Upper lobe of right lung (tissue), 1 donor: ENCODE measurements at regions not wholly inside any gene's neighbourhood (a gene's known extent, or its start where the extent isn't known, plus 50 kb on each side); places are given as distances from the start of the nearest gene placed in this dataset.
A peak's percentile ranks its signal among the peaks of the same experiment; 100 is the strongest.

Experiments
- ATAC-seq: fragments of 200-7000 bp; cut with Tn5 transposase; one replicate; pipeline ENCODE4 v1.9.1; 2020; ENCODE audit warnings: mild to moderate bottlenecking, moderate library complexity
- DNase-seq: peaks from one replicate; pipeline ENCODE4 v3.0.0-alpha.2; 2020
- H3K27ac ChIP-seq: fragments of 200-600 bp; one replicate; pipeline ENCODE4 v1.8.0; 2022
- H3K27me3 ChIP-seq: fragments of 200-600 bp; one replicate; pipeline ENCODE4 v1.8.0; 2022; ENCODE audit warnings: mild to moderate bottlenecking
- H3K36me3 ChIP-seq: fragments of 200-600 bp; one replicate; pipeline ENCODE4 v1.8.0; 2022
- H3K4me1 ChIP-seq: fragments of 200-600 bp; one replicate; pipeline ENCODE4 v1.8.0; 2022
- H3K4me3 ChIP-seq: fragments of 200-600 bp; one replicate; pipeline ENCODE4 v1.8.0; 2022; ENCODE audit warnings: mild to moderate bottlenecking
- H3K9me3 ChIP-seq: fragments of 200-600 bp; one replicate; pipeline ENCODE4 v1.8.0; 2022
- CTCF ChIP-seq: fragments of 200-600 bp; IDR thresholded peaks from one replicate; pipeline ENCODE4 v1.8.0; 2022; ENCODE audit warnings: antibody characterized with exemption
- intact Hi-C: fragments of 100-400 bp; cut with DNase I; formaldehyde crosslinking; loops from one replicate; pipeline ENCODE4 v1.11.0; 2022
- donor health status: DM: no; HTN: yes; CAD: no; lungs with severe emphysema.

- Histone ChIP-seq H3K27ac (no peak overlapping the region), H3K36me3 (no peaks in the 10 kb centered on the region), H3K4me1 (no peaks in the 10 kb centered on the region), H3K27me3 (no peaks in the 10 kb centered on the region), H3K9me3 (no peaks in the 10 kb centered on the region), H3K4me3 (no peak overlapping the region)
- ATAC-seq (no peak), DNase-seq (no peak)
- intact Hi-C loops: no loop called here
- TF ChIP-seq CTCF: no peak
These were observed 183.8 kb upstream of the TBX20 start for GRCh38 chr7:35437619-35438275.

- no peaks in the 10 kb centered on the region for H3K9me3 ChIP-seq
- intact Hi-C loops: no loop called here
- no peak for TF ChIP-seq CTCF
- no peaks in the 10 kb centered on the region for H3K4me1 ChIP-seq
- no peak for ATAC-seq
- H3K36me3 ChIP-seq: no peaks in the 10 kb centered on the region
- H3K27me3 ChIP-seq: no peaks in the 10 kb centered on the region
- DNase-seq: no peak
- no peak overlapping the region for H3K4me3 ChIP-seq
- no peak overlapping the region for H3K27ac ChIP-seq
These were observed 182.6 kb upstream of the TBX20 start for GRCh38 chr7:35436452-35436851.

- H3K4me1 ChIP-seq: no peaks in the 10 kb centered on the region
- DNase-seq: no peak
- H3K9me3 ChIP-seq: no peaks in the 10 kb centered on the region
- intact Hi-C loops: no loop called here
- H3K4me3 ChIP-seq: no peak overlapping the region
- H3K27me3 ChIP-seq: no peaks in the 10 kb centered on the region
- peak; percentile 50 for ATAC-seq
- H3K36me3 ChIP-seq: no peaks in the 10 kb centered on the region
- H3K27ac ChIP-seq: no peak overlapping the region
- TF ChIP-seq CTCF: peak; percentile 17
These were observed 176.8 kb upstream of the TBX20 start for GRCh38 chr7:35430547-35431153.

GRCh38 chr7:35424869-35425495 is 171.1 kb upstream of the TBX20 start:
- ATAC-seq: peak; percentile 93
- peak; percentile 74 for DNase-seq
- no peaks in the 10 kb centered on the region for H3K36me3 ChIP-seq
- TF ChIP-seq CTCF: peak; percentile 66
- H3K27ac ChIP-seq: no peak overlapping the region
- intact Hi-C loops: loop anchor here (10.0 kb wide), 1 partner anchor 110 kb away; no protein-coding TSS in a partner anchor
- H3K4me1 ChIP-seq: no peaks in the 10 kb centered on the region
- H3K27me3 ChIP-seq: no peaks in the 10 kb centered on the region
- H3K9me3 ChIP-seq: no peaks in the 10 kb centered on the region
- H3K4me3 ChIP-seq: no peak overlapping the region

- DNase-seq: no peak
- TF ChIP-seq CTCF: no peak
- intact Hi-C loops: loop anchor here (10.0 kb wide), 1 partner anchor 110 kb away; no protein-coding TSS in a partner anchor
These were observed 170.5 kb upstream of the TBX20 start for GRCh38 chr7:35424440-35424839.

More at GRCh38 chr7:35424440-35424839, 170.5 kb upstream of the TBX20 start:
- no peaks in the 10 kb centered on the region for H3K36me3 ChIP-seq
- no peak for ATAC-seq
- no peak overlapping the region for H3K27ac ChIP-seq
- no peaks in the 10 kb centered on the region for H3K27me3 ChIP-seq
- no peaks in the 10 kb centered on the region for H3K9me3 ChIP-seq
- H3K4me3 ChIP-seq: no peak overlapping the region
- H3K4me1 ChIP-seq: no peaks in the 10 kb centered on the region
